ENCODE measurements at regions not wholly inside any gene's neighbourhood (a gene's known extent, or its start where the extent isn't known, plus 50 kb on each side); places are given as distances from the start of the nearest gene placed in this dataset.

- no peak for TF ChIP-seq CTCF (IDR thresholded peaks at IDR 0.05)
- no peak for TF ChIP-seq POLR2A (IDR thresholded peaks at IDR 0.05)
Observed at GRCh38 chrX:45554736-45555135, 354.1 kb upstream of the DIPK2B start.
